ENCODE measurements at regions not wholly inside any gene's neighbourhood (a gene's known extent, or its start where the extent isn't known, plus 50 kb on each side); places are given as distances from the start of the nearest gene placed in this dataset.

DNA sequence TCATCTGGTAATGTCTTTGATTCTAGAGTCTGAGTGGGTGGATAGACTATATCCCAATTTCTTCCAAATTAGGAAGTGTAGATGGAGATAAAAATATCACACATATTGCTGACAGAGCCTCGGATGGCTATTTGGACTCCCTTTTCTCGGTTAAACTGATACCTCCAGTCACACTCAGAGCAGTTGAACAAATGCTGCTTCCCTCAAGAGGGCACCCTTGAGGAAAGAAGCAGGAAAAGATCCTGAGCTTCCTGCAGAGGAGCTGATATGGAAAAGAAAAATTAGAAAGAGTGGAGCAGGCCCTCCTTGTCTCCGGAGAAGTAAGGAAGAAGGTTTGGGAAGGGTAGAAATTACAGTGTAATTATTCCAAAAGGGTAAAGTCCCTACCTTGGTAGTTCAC lies 96.2 kb upstream of the CCSER1 start:
- no peak overlapping the region for H3K4me3 ChIP-seq (ENCODE audit: control insufficient read depth in 1 of 7, extremely low read depth in 1 of 7, insufficient read depth in 4 of 7, low read depth in 2 of 7, low read length in 6 of 7)
- H3K36me3 ChIP-seq (ENCODE audit: control insufficient read depth in 4 of 4, insufficient read depth in 4 of 4, low read length in 3 of 4), result no peaks in the 10 kb centered on the region
- no peak overlapping the region for H3K27ac ChIP-seq (ENCODE audit: insufficient read depth in 1 of 2, low read depth in 1 of 2, low read length in 2 of 2, poor library complexity in 1 of 2, severe bottlenecking in 2 of 2)
- no peaks in the 10 kb centered on the region for H3K9me3 ChIP-seq (ENCODE audit: control extremely low read depth in 1 of 5, control insufficient read depth in 4 of 5, insufficient read depth in 2 of 5, low read depth in 1 of 5, low read length in 4 of 5)
- DNase-seq, result no peak
- ChIA-PET CTCF (interaction anchor here (1.3 kb wide), 1 partner anchor 187 kb away, joined by 3 read pairs; no protein-coding TSS in a partner anchor), POLR2A (no interaction called here)
- 94% methylated on average over 2 of the region's 3 CpGs for WGBS (ENCODE audit: insufficient coverage)
- H3K27me3 ChIP-seq (replicated peaks in 2 of 5; ENCODE audit: control insufficient read depth in 4 of 5, insufficient read depth in 5 of 5, low read length in 4 of 5), result peaks cover 0 to 2% (median 0%) of the 10 kb centered on the region in 5 experiments
- H3K4me1 ChIP-seq (ENCODE audit: control extremely low read depth in 1 of 4, control insufficient read depth in 4 of 4, insufficient read depth in 4 of 4, low read length in 3 of 4), result peaks cover 0 to 25% (median 5%) of the 10 kb centered on the region in 4 experiments

- CTCF ChIA-PET, result no interaction called here
- POLR2A ChIA-PET, result no interaction called here
- no peak for DNase-seq
Observed at GRCh38 chr4:90039122-90039521, 88.1 kb upstream of the CCSER1 start.

DNA sequence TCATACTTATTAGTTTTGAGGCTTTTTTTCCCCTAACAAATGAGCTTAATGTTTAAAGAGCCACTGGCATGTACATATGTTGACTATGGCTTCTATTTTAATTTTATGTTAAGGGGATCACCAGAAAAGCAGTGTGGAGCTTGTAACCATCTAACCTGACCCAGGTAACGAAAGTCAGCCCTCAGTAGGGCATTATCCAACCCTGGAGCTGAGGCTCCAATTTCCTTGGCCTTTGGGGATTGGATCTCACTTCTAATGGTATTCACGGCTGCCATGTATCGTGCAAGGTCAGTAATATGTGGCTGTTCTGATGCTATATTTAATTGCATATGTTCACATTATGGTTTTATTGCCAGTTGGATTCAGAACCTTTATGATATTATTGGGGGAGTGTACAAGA lies 75.2 kb upstream of the CCSER1 start:
- no peak for DNase-seq
- Histone ChIP-seq H3K4me1 (ENCODE audit: control extremely low read depth in 1 of 4, control insufficient read depth in 4 of 4, insufficient read depth in 4 of 4, low read length in 3 of 4) (no peaks in the 10 kb centered on the region), H3K36me3 (ENCODE audit: control insufficient read depth in 4 of 4, insufficient read depth in 4 of 4, low read length in 3 of 4) (no peaks in the 10 kb centered on the region), H3K4me3 (ENCODE audit: control insufficient read depth in 1 of 7, extremely low read depth in 1 of 7, insufficient read depth in 4 of 7, low read depth in 2 of 7, low read length in 6 of 7) (no peak overlapping the region), H3K27ac (ENCODE audit: insufficient read depth in 1 of 2, low read depth in 1 of 2, low read length in 2 of 2, poor library complexity in 1 of 2, severe bottlenecking in 2 of 2) (no peak overlapping the region), H3K27me3 (replicated peaks in 2 of 5; ENCODE audit: control insufficient read depth in 4 of 5, insufficient read depth in 5 of 5, low read length in 4 of 5) (no peaks in the 10 kb centered on the region), H3K9me3 (ENCODE audit: control extremely low read depth in 1 of 5, control insufficient read depth in 4 of 5, insufficient read depth in 2 of 5, low read depth in 1 of 5, low read length in 4 of 5) (no peaks in the 10 kb centered on the region)
- POLR2A ChIA-PET, result no interaction called here
- CTCF ChIA-PET, result interaction anchor here (1.3 kb wide), 1 partner anchor 54 kb away, joined by 4 read pairs; no protein-coding TSS in a partner anchor
- WGBS (ENCODE audit: insufficient coverage), result 95% methylated on average over 2 of the region's 3 CpGs

More at GRCh38 chr4:90039122-90039521, 88.1 kb upstream of the CCSER1 start:
- Histone ChIP-seq H3K36me3 (ENCODE audit: control insufficient read depth in 4 of 4, insufficient read depth in 4 of 4, low read length in 3 of 4) (no peaks in the 10 kb centered on the region), H3K27ac (ENCODE audit: insufficient read depth in 1 of 2, low read depth in 1 of 2, low read length in 2 of 2, poor library complexity in 1 of 2, severe bottlenecking in 2 of 2) (no peak overlapping the region), H3K4me1 (ENCODE audit: control extremely low read depth in 1 of 4, control insufficient read depth in 4 of 4, insufficient read depth in 4 of 4, low read length in 3 of 4) (no peaks in the 10 kb centered on the region), H3K9me3 (ENCODE audit: control extremely low read depth in 1 of 5, control insufficient read depth in 4 of 5, insufficient read depth in 2 of 5, low read depth in 1 of 5, low read length in 4 of 5) (no peaks in the 10 kb centered on the region), H3K27me3 (replicated peaks in 2 of 5; ENCODE audit: control insufficient read depth in 4 of 5, insufficient read depth in 5 of 5, low read length in 4 of 5) (no peaks in the 10 kb centered on the region), H3K4me3 (ENCODE audit: control insufficient read depth in 1 of 7, extremely low read depth in 1 of 7, insufficient read depth in 4 of 7, low read depth in 2 of 7, low read length in 6 of 7) (no peak overlapping the region)
- 91% methylated on average over 3 of the region's 7 CpGs for WGBS (ENCODE audit: insufficient coverage)

- ChIA-PET POLR2A (no interaction called here), CTCF (no interaction called here)
- Histone ChIP-seq H3K27ac (ENCODE audit: insufficient read depth in 1 of 2, low read depth in 1 of 2, low read length in 2 of 2, poor library complexity in 1 of 2, severe bottlenecking in 2 of 2) (no peak overlapping the region), H3K27me3 (replicated peaks in 2 of 5; ENCODE audit: control insufficient read depth in 4 of 5, insufficient read depth in 5 of 5, low read length in 4 of 5) (no peaks in the 10 kb centered on the region), H3K36me3 (ENCODE audit: control insufficient read depth in 4 of 4, insufficient read depth in 4 of 4, low read length in 3 of 4) (no peaks in the 10 kb centered on the region), H3K9me3 (ENCODE audit: control extremely low read depth in 1 of 5, control insufficient read depth in 4 of 5, insufficient read depth in 2 of 5, low read depth in 1 of 5, low read length in 4 of 5) (no peaks in the 10 kb centered on the region), H3K4me3 (ENCODE audit: control insufficient read depth in 1 of 7, extremely low read depth in 1 of 7, insufficient read depth in 4 of 7, low read depth in 2 of 7, low read length in 6 of 7) (no peak overlapping the region), H3K4me1 (ENCODE audit: control extremely low read depth in 1 of 4, control insufficient read depth in 4 of 4, insufficient read depth in 4 of 4, low read length in 3 of 4) (no peaks in the 10 kb centered on the region)
- 11% methylated on average over 1 of the region's 2 CpGs for WGBS (ENCODE audit: insufficient coverage)
- DNase-seq, result no peak
Observed at GRCh38 chr4:90057091-90057490, 70.1 kb upstream of the CCSER1 start.

- DNase-seq, result no peak
- H3K36me3 ChIP-seq (ENCODE audit: control insufficient read depth in 4 of 4, insufficient read depth in 4 of 4, low read length in 3 of 4), result no peaks in the 10 kb centered on the region
- no peak overlapping the region for H3K27ac ChIP-seq (ENCODE audit: insufficient read depth in 1 of 2, low read depth in 1 of 2, low read length in 2 of 2, poor library complexity in 1 of 2, severe bottlenecking in 2 of 2)
- ChIA-PET POLR2A (no interaction called here), CTCF (no interaction called here)
- no CpG with 5 or more reads among the region's 4 CpGs for WGBS (ENCODE audit: insufficient coverage)
- H3K4me3 ChIP-seq (ENCODE audit: control insufficient read depth in 1 of 7, extremely low read depth in 1 of 7, insufficient read depth in 4 of 7, low read depth in 2 of 7, low read length in 6 of 7), result no peak overlapping the region
- no peaks in the 10 kb centered on the region for H3K9me3 ChIP-seq (ENCODE audit: control extremely low read depth in 1 of 5, control insufficient read depth in 4 of 5, insufficient read depth in 2 of 5, low read depth in 1 of 5, low read length in 4 of 5)
- H3K27me3 ChIP-seq (replicated peaks in 2 of 5; ENCODE audit: control insufficient read depth in 4 of 5, insufficient read depth in 5 of 5, low read length in 4 of 5), result no peaks in the 10 kb centered on the region
- H3K4me1 ChIP-seq (ENCODE audit: control extremely low read depth in 1 of 4, control insufficient read depth in 4 of 4, insufficient read depth in 4 of 4, low read length in 3 of 4), result no peaks in the 10 kb centered on the region
Observed at GRCh38 chr4:90060039-90060438, 67.2 kb upstream of the CCSER1 start.

- no CpG with 5 or more reads among the region's 1 CpG for WGBS (ENCODE audit: insufficient coverage)
- ChIA-PET CTCF (no interaction called here), POLR2A (no interaction called here)
- H3K36me3 ChIP-seq (ENCODE audit: control insufficient read depth in 4 of 4, insufficient read depth in 4 of 4, low read length in 3 of 4), result no peaks in the 10 kb centered on the region
- H3K4me3 ChIP-seq (ENCODE audit: control insufficient read depth in 1 of 7, extremely low read depth in 1 of 7, insufficient read depth in 4 of 7, low read depth in 2 of 7, low read length in 6 of 7), result no peak overlapping the region
- no peaks in the 10 kb centered on the region for H3K9me3 ChIP-seq (ENCODE audit: control extremely low read depth in 1 of 5, control insufficient read depth in 4 of 5, insufficient read depth in 2 of 5, low read depth in 1 of 5, low read length in 4 of 5)
- no peak overlapping the region for H3K27ac ChIP-seq (ENCODE audit: insufficient read depth in 1 of 2, low read depth in 1 of 2, low read length in 2 of 2, poor library complexity in 1 of 2, severe bottlenecking in 2 of 2)
- no peak for DNase-seq
- no peaks in the 10 kb centered on the region for H3K27me3 ChIP-seq (replicated peaks in 2 of 5; ENCODE audit: control insufficient read depth in 4 of 5, insufficient read depth in 5 of 5, low read length in 4 of 5)
- H3K4me1 ChIP-seq (ENCODE audit: control extremely low read depth in 1 of 4, control insufficient read depth in 4 of 4, insufficient read depth in 4 of 4, low read length in 3 of 4), result no peaks in the 10 kb centered on the region
Observed at GRCh38 chr4:90061881-90062280, 65.3 kb upstream of the CCSER1 start.

- no peak overlapping the region for H3K27ac ChIP-seq (ENCODE audit: insufficient read depth in 1 of 2, low read depth in 1 of 2, low read length in 2 of 2, poor library complexity in 1 of 2, severe bottlenecking in 2 of 2)
- no peaks in the 10 kb centered on the region for H3K36me3 ChIP-seq (ENCODE audit: control insufficient read depth in 4 of 4, insufficient read depth in 4 of 4, low read length in 3 of 4)
- no CpG with 5 or more reads among the region's 4 CpGs for WGBS (ENCODE audit: insufficient coverage)
- no peak for DNase-seq
- H3K4me3 ChIP-seq (ENCODE audit: control insufficient read depth in 1 of 7, extremely low read depth in 1 of 7, insufficient read depth in 4 of 7, low read depth in 2 of 7, low read length in 6 of 7), result no peak overlapping the region
- ChIA-PET CTCF (no interaction called here), POLR2A (no interaction called here)
- H3K27me3 ChIP-seq (replicated peaks in 2 of 5; ENCODE audit: control insufficient read depth in 4 of 5, insufficient read depth in 5 of 5, low read length in 4 of 5), result no peaks in the 10 kb centered on the region
- H3K4me1 ChIP-seq (ENCODE audit: control extremely low read depth in 1 of 4, control insufficient read depth in 4 of 4, insufficient read depth in 4 of 4, low read length in 3 of 4), result no peaks in the 10 kb centered on the region
- no peaks in the 10 kb centered on the region for H3K9me3 ChIP-seq (ENCODE audit: control extremely low read depth in 1 of 5, control insufficient read depth in 4 of 5, insufficient read depth in 2 of 5, low read depth in 1 of 5, low read length in 4 of 5)
Observed at GRCh38 chr4:90064196-90064595, 63.0 kb upstream of the CCSER1 start.

All from common myeloid progenitor, CD34-positive (primary cell).